CD4-positive, alpha-beta T cell (primary cell): ENCODE measurements at regions not wholly inside any gene's neighbourhood (a gene's known extent, or its start where the extent isn't known, plus 50 kb on each side); places are given as distances from the start of the nearest gene placed in this dataset.

Source experiments
- ATAC-seq: fragments of 200-7000 bp; cut with Tn5 transposase; one replicate; pipeline ENCODE4 v1.10.0; 2022; ENCODE audit warnings: mild to moderate bottlenecking; ENCODE audit not compliant: poor library complexity
- CTCF ChIA-PET: fragments of 350-600 bp; sonication (Branson Sonifier 250); formaldehyde crosslinking; loops from one replicate; lab custom pipeline; 2021; ENCODE audit warnings: antibody characterized with exemption, inconsistent platforms; lab: Charles Lee
- POLR2A ChIA-PET: fragments of 350-600 bp; sonication (Branson Sonifier 250); formaldehyde crosslinking; loops from one replicate; lab custom pipeline; 2021; ENCODE audit warnings: antibody characterized with exemption, inconsistent platforms; lab: Charles Lee
- DNase-seq, 14 experiments: peaks; one replicate each; pipeline ENCODE4 v3.0.0-alpha.2; 2013 to 2020; ENCODE audit warnings: mixed read lengths in 2 of 14
- H3K27ac ChIP-seq, 2 donors: one replicate each; pipeline versions ENCODE4 v1.5.1 to v1.7.0; 2013; ENCODE audit warnings: low read length in 2 of 2, low read depth in 1 of 2, mild to moderate bottlenecking in 1 of 2
- H3K27me3 ChIP-seq, 2 experiments: 1 replicate in 1 of 2; 2 replicates in 1 of 2; pipeline versions ENCODE4 v1.6.1 to v1.7.0; 2013; ENCODE audit warnings: low read length in 2 of 2, control low read depth in 1 of 2, mild to moderate bottlenecking in 1 of 2, moderate library complexity in 1 of 2; ENCODE audit not compliant: insufficient read depth in 2 of 2, control insufficient read depth in 1 of 2
- H3K36me3 ChIP-seq: one replicate; pipeline ENCODE4 v1.6.1; 2013; ENCODE audit warnings: low read length, control low read depth; ENCODE audit not compliant: insufficient read depth
- H3K4me1 ChIP-seq: one replicate; pipeline ENCODE4 v1.6.1; 2013; ENCODE audit warnings: low read length, control low read depth; ENCODE audit not compliant: insufficient read depth
- H3K4me3 ChIP-seq: one replicate; pipeline ENCODE4 v1.5.1; 2013; ENCODE audit warnings: mild to moderate bottlenecking, low read length, moderate library complexity
- H3K9me3 ChIP-seq, 2 experiments: 1 replicate in 1 of 2; 2 replicates in 1 of 2; pipeline versions ENCODE4 v1.6.1 to v1.7.0; 2013; ENCODE audit warnings: low read length in 2 of 2, mild to moderate bottlenecking in 2 of 2, control low read depth in 1 of 2, moderate library complexity in 1 of 2; ENCODE audit not compliant: control insufficient read depth in 1 of 2, insufficient read depth in 1 of 2
- H3K27ac Mint-ChIP-seq: one replicate; pipeline ENCODE4 v1.8.0; 2020; ENCODE audit warnings: mixed read lengths
- H3K27me3 Mint-ChIP-seq: one replicate; pipeline ENCODE4 v1.8.0; 2021; ENCODE audit warnings: mixed read lengths
- H3K36me3 Mint-ChIP-seq: one replicate; pipeline ENCODE4 v1.8.0; 2021; ENCODE audit warnings: low read depth, mixed read lengths
- H3K4me1 Mint-ChIP-seq: one replicate; pipeline ENCODE4 v1.8.0; 2021; ENCODE audit warnings: low read depth, mixed read lengths
- H3K4me3 Mint-ChIP-seq: one replicate; pipeline ENCODE4 v1.8.0; 2020; ENCODE audit warnings: mild to moderate bottlenecking, mixed read lengths
- H3K9me3 Mint-ChIP-seq: one replicate; pipeline ENCODE4 v1.8.0; 2020; ENCODE audit warnings: mixed read lengths
- intact Hi-C, 2 experiments: fragments of 100-400 bp; cut with DNase I in 1 of 2; cut with micrococcal nuclease in 1 of 2; formaldehyde crosslinking; loops; one replicate each; pipeline versions ENCODE4 v1.15.1 to v1.9.0; 2023 to 2025; cut with DNase I, micrococcal nuclease
- TF ChIP-seq, protein P1 (sequence below): fragments of 200-600 bp; IDR thresholded peaks from one replicate; pipeline ENCODE4 v1.8.0; 2022; ENCODE audit warnings: antibody characterized with exemption, mild to moderate bottlenecking

DNA sequence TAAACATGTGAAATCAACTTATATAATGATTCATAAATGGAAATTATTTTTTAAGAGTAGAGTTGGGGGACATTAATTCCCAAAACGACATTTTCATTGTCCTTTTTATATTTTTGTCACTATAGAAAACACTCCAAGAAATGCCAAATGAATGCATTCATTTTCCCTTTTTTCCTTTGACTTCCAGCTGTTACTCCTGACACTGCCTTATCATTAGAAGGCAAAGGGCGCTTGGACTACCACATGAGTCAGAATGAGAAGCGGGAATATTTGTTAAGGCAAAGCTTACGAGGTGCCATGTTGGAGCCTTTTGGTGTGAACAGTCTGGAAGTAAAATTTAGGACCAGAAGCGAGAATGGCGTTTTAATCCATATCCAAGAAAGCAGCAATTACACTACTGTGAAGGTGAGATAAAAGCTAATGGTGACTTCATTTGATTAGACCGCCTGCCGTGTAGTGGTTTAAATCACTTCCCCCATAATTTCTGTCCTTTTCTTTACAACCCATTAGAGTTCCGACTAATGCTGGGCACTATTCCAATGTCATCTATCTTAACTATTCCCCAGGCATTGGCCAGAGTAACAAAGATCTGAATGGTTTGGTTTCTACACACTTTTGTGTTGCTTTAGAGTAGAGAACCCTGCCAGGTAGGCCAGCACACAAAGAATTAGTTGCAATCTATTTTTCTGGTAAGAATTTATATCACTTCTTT is 166.7 kb downstream of the FAT4 start:
- ATAC-seq (no peak), DNase-seq (no peak)
- Histone ChIP-seq H3K27ac (no peak overlapping the region), H3K36me3 (no peaks in the 10 kb centered on the region), H3K4me1 (no peaks in the 10 kb centered on the region), H3K4me3 (no peak overlapping the region), H3K9me3 (peaks cover 0 to 3% of the 10 kb centered on the region in 2 experiments), H3K27me3 (no peaks in the 10 kb centered on the region)
- Mint-ChIP-seq H3K27ac (no peak overlapping the region), H3K27me3 (no peaks in the 10 kb centered on the region), H3K36me3 (no peaks in the 10 kb centered on the region), H3K4me3 (no peak overlapping the region), H3K9me3 (peaks cover 2% of the 10 kb centered on the region), H3K4me1 (no peaks in the 10 kb centered on the region)
- ChIA-PET CTCF (no interaction called here), POLR2A (no interaction called here)
- intact Hi-C loops: no loop called here
- TF ChIP-seq, protein P1, sequence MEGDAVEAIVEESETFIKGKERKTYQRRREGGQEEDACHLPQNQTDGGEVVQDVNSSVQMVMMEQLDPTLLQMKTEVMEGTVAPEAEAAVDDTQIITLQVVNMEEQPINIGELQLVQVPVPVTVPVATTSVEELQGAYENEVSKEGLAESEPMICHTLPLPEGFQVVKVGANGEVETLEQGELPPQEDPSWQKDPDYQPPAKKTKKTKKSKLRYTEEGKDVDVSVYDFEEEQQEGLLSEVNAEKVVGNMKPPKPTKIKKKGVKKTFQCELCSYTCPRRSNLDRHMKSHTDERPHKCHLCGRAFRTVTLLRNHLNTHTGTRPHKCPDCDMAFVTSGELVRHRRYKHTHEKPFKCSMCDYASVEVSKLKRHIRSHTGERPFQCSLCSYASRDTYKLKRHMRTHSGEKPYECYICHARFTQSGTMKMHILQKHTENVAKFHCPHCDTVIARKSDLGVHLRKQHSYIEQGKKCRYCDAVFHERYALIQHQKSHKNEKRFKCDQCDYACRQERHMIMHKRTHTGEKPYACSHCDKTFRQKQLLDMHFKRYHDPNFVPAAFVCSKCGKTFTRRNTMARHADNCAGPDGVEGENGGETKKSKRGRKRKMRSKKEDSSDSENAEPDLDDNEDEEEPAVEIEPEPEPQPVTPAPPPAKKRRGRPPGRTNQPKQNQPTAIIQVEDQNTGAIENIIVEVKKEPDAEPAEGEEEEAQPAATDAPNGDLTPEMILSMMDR: no peak

DNA sequence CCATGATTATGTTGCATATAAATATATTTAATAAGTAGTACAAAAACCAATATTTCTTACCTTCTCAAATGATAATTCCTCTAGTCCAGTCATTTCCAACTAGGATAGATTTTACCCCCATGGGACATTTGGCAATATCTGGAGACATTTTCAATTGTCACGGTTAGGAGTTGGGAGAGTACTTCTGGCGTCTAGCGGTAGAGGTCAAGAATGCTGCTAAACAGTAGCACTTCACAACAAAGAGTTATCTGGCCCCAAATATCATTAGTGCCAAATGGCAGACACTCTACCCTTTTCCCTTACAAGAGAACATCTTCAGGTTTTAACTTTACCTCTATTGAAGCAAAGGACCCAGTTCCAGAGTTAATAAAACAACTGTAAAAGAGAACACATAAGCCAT is 168.1 kb downstream of the FAT4 start:
- Mint-ChIP-seq H3K4me1 (no peaks in the 10 kb centered on the region), H3K27me3 (no peaks in the 10 kb centered on the region), H3K36me3 (no peaks in the 10 kb centered on the region), H3K27ac (no peak overlapping the region), H3K9me3 (peaks cover 2% of the 10 kb centered on the region), H3K4me3 (no peak overlapping the region)
- ChIA-PET CTCF (no interaction called here), POLR2A (no interaction called here)
- H3K36me3 ChIP-seq: no peaks in the 10 kb centered on the region
- no peaks in the 10 kb centered on the region for H3K4me1 ChIP-seq
- H3K27ac ChIP-seq: no peak overlapping the region
- H3K27me3 ChIP-seq: no peaks in the 10 kb centered on the region
- intact Hi-C loops: no loop called here
- no peak for DNase-seq
- ATAC-seq: no peak
- TF ChIP-seq, protein P1: no peak
- no peak overlapping the region for H3K4me3 ChIP-seq
- H3K9me3 ChIP-seq: peaks cover 0 to 3% of the 10 kb centered on the region in 2 experiments

DNA sequence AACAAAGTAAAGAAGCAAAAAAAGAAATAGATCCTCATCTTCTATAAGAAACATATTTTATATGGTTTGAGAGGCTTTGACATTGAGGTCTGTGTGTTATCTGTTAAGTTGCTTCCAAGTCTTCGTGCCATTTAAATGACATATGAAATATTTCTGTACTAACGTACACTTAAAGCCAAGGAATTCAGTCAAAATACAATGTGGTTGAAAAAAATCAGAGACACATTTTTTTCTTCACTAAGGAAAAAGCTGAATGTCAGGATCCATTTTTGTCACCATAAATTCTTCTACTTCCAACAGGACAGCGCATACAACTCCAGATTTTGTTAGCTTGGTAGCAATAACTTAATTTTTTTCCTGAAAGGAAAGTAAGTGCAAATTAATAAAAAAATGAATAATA is 168.5 kb downstream of the FAT4 start:
- intact Hi-C loops: no loop called here
- Mint-ChIP-seq H3K4me3 (no peak overlapping the region), H3K27me3 (no peaks in the 10 kb centered on the region), H3K9me3 (peaks cover 2% of the 10 kb centered on the region), H3K36me3 (no peaks in the 10 kb centered on the region), H3K27ac (no peak overlapping the region), H3K4me1 (no peaks in the 10 kb centered on the region)
- H3K4me3 ChIP-seq: no peak overlapping the region
- no peak for ATAC-seq
- TF ChIP-seq, protein P1: no peak
- peaks cover 0 to 3% of the 10 kb centered on the region in 2 experiments for H3K9me3 ChIP-seq
- H3K36me3 ChIP-seq: no peaks in the 10 kb centered on the region
- H3K4me1 ChIP-seq: no peaks in the 10 kb centered on the region
- ChIA-PET POLR2A (no interaction called here), CTCF (no interaction called here)
- no peaks in the 10 kb centered on the region for H3K27me3 ChIP-seq
- no peak for DNase-seq
- H3K27ac ChIP-seq: no peak overlapping the region
